ENCODE measurements at regions not wholly inside any gene's neighbourhood (a gene's known extent, or its start where the extent isn't known, plus 50 kb on each side); places are given as distances from the start of the nearest gene placed in this dataset.

- TF ChIP-seq CTCF (IDR thresholded peaks at IDR 0.05; ENCODE audit: low read depth, low read length): no peak
- TF ChIP-seq EZH2phosphoT487 (IDR thresholded peaks at IDR 0.05; ENCODE audit: low read depth): no peak
These were observed 56.6 kb upstream of the ABCA1 start for GRCh38 chr9:104984542-104984941.
